ENCODE measurements at regions not wholly inside any gene's neighbourhood (a gene's known extent, or its start where the extent isn't known, plus 50 kb on each side); places are given as distances from the start of the nearest gene placed in this dataset.

DNA sequence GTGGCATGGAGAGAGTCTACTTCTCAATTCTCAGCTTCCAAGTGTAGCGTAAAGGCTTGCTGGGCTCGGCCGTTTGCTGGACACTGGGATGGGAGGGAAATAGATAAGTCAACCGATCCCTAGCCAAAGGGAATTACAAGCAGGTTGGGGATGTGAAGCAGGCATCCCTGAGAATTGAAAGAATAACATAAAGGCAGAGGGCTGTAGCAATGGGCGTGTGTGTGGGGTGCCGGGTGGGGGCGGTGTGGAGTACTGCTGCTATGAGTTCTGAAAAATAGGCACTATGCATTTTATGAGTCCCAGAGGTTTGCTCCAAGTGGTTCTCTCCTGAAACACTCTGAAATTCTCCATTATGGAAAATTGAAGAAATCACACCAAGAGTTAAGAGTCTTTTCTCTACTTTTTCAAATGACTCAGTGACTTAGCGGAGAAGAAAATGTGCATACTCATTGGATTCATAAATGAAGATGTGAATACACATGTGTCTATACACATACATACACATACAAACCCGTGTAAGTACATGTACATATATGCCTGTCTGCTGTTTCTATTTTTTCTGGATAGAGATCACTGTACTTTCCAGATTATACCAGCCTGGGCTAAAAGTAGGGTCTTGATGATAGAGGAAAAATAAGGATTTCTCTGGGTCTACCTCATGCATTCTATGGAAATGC lies 65.4 kb downstream of the ADRA2A start:
- Histone ChIP-seq H3K4me1 (no peaks in the 10 kb centered on the region), H3K36me3 (ENCODE audit: insufficient read depth in 1 of 2, low read depth in 1 of 2) (no peaks in the 10 kb centered on the region), H3K27ac (no peak overlapping the region), H3K4me3 (no peak overlapping the region), H3K27me3 (ENCODE audit: insufficient read depth in 3 of 3, low read length in 2 of 3) (peaks cover 0 to 6% (median 2%) of the 10 kb centered on the region in 3 donors), H3K9me3 (no peaks in the 10 kb centered on the region)
- ATAC-seq (no peak), DNase-seq (no peak)
- intact Hi-C loops (cut with DNase I): no loop called here
- TF ChIP-seq, protein P1, sequence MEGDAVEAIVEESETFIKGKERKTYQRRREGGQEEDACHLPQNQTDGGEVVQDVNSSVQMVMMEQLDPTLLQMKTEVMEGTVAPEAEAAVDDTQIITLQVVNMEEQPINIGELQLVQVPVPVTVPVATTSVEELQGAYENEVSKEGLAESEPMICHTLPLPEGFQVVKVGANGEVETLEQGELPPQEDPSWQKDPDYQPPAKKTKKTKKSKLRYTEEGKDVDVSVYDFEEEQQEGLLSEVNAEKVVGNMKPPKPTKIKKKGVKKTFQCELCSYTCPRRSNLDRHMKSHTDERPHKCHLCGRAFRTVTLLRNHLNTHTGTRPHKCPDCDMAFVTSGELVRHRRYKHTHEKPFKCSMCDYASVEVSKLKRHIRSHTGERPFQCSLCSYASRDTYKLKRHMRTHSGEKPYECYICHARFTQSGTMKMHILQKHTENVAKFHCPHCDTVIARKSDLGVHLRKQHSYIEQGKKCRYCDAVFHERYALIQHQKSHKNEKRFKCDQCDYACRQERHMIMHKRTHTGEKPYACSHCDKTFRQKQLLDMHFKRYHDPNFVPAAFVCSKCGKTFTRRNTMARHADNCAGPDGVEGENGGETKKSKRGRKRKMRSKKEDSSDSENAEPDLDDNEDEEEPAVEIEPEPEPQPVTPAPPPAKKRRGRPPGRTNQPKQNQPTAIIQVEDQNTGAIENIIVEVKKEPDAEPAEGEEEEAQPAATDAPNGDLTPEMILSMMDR (IDR thresholded peaks at IDR 0.05): no peak
- 84 to 87% (median 86%) methylated on average over 9 of the region's 9 CpGs for WGBS, 3 donors

DNA sequence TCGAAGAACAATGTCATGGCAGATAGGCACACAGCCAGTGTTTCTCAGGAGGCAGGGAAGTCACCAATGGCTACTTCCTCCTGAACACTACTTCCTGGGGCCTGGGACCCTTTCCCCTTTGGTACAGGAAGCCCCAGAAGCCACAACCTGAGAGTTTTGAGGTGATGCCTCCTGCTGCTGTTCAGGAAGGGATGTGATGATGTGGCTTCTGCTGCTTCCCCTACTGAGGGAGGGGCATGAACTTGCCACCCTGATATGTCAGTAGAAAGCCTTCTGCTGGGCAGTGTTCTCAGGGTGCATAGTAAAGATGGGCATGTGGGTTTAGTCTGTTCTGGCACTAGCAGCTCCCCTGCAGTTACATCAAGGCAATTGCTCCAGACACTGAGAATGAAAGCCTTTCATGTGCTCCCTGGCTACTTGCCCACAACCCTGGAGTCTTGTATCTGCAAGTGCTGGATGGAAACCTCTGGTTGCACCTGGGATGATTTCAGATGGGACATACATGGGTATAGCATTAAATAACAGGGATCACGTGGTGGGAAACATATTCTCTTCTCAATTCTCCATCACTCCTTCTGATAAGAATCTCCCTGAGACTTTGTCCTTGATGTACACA lies 69.3 kb downstream of the ADRA2A start:
- Histone ChIP-seq H3K27me3 (ENCODE audit: insufficient read depth in 3 of 3, low read length in 2 of 3) (peaks cover 0 to 2% (median 2%) of the 10 kb centered on the region in 3 donors), H3K4me3 (no peak overlapping the region), H3K9me3 (no peaks in the 10 kb centered on the region), H3K36me3 (ENCODE audit: insufficient read depth in 1 of 2, low read depth in 1 of 2) (no peaks in the 10 kb centered on the region), H3K27ac (no peak overlapping the region), H3K4me1 (no peaks in the 10 kb centered on the region)
- ATAC-seq (no peak), DNase-seq (no peak)
- WGBS, 3 donors: 63 to 71% (median 69%) methylated on average over 2 of the region's 2 CpGs
- intact Hi-C loops (cut with DNase I): no loop called here
- TF ChIP-seq, protein P1 (IDR thresholded peaks at IDR 0.05): no peak

DNA sequence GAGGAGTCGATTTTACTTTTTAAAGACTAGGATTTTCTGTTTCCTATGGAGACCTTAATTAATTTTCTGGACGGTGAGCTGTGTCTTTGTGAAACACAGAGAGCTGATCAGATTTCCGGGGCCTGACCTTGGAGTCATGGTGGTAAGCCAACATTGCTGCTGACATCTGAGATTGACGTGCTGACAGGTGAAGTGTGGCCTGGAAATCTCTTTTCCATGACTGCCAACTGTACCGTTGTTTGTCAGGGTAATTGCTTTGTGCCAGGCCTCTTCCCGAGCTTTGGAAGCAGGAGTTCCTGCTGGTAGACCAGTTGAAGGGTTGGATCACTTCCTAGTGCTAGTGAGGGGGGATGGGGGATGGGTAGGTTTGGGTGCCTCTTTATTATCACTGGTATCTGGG lies 71.2 kb downstream of the ADRA2A start:
- Histone ChIP-seq H3K9me3 (no peaks in the 10 kb centered on the region), H3K4me3 (no peak overlapping the region), H3K4me1 (no peaks in the 10 kb centered on the region), H3K27ac (no peak overlapping the region), H3K36me3 (ENCODE audit: insufficient read depth in 1 of 2, low read depth in 1 of 2) (no peaks in the 10 kb centered on the region), H3K27me3 (ENCODE audit: insufficient read depth in 3 of 3, low read length in 2 of 3) (peaks cover 0 to 2% (median 2%) of the 10 kb centered on the region in 3 donors)
- WGBS, 3 donors: 11 to 21% (median 18%) methylated on average over 6 of the region's 6 CpGs
- no peak for DNase-seq
- intact Hi-C loops (cut with DNase I): no loop called here
- TF ChIP-seq, protein P1 (IDR thresholded peaks at IDR 0.05): no peak
- peak; percentile 83 to 96 (median 92) for ATAC-seq

DNA sequence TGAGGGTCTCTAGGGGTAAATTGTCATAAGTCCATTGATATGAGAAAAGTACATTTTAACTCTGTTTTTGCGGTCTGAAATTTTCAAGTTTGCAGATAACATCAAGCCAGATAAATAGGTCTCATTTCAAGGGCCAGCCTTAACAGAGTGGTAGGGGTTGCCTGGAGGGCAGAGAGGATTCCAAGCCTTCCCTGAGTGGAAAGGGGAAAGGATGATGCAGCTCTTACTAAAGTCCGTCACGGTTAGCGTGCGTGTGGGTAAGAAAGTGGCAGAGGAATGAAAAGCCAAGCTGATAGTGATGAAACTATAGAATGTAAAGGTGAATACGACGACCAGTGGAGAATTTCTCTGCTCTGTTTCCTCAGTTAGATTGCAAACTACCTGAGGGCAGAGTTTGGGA lies 71.6 kb downstream of the ADRA2A start:
- Histone ChIP-seq H3K27me3 (ENCODE audit: insufficient read depth in 3 of 3, low read length in 2 of 3) (peaks cover 0 to 2% (median 2%) of the 10 kb centered on the region in 3 donors), H3K36me3 (ENCODE audit: insufficient read depth in 1 of 2, low read depth in 1 of 2) (no peaks in the 10 kb centered on the region), H3K27ac (no peak overlapping the region), H3K4me1 (no peaks in the 10 kb centered on the region), H3K9me3 (no peaks in the 10 kb centered on the region), H3K4me3 (no peak overlapping the region)
- DNase-seq (no peak), ATAC-seq (peak in 2 of 4 donors; percentile 29 to 52)
- WGBS, 3 donors: 70 to 77% (median 76%) methylated on average over 7 of the region's 7 CpGs
- TF ChIP-seq, protein P1 (IDR thresholded peaks at IDR 0.05): no peak
- intact Hi-C loops (cut with DNase I): no loop called here
